H9 (cell line): ENCODE measurements at regions not wholly inside any gene's neighbourhood (a gene's known extent, or its start where the extent isn't known, plus 50 kb on each side); places are given as distances from the start of the nearest gene placed in this dataset.

Experiments used
- DNase-seq: peaks from one replicate; pipeline ENCODE4 v3.0.0-alpha.2; 2017
- H2AFZ ChIP-seq: one replicate; pipeline ENCODE4 v1.6.1; 2013; ENCODE audit warnings: mild to moderate bottlenecking, low read length, control low read depth, moderate library complexity
- H2AK5ac ChIP-seq: 2 replicates; pipeline ENCODE4 v1.6.1; 2013; ENCODE audit warnings: low read length, control low read depth, mixed read lengths; ENCODE audit not compliant: insufficient read length
- H2BK120ac ChIP-seq: one replicate; pipeline ENCODE4 v1.6.1; 2013; ENCODE audit warnings: low read depth, mild to moderate bottlenecking, low read length, control low read depth, inconsistent platforms; ENCODE audit not compliant: poor library complexity, severe bottlenecking
- H2BK12ac ChIP-seq: 2 replicates; pipeline ENCODE4 v1.6.1; 2013; ENCODE audit warnings: low read length, control low read depth, mixed read lengths, low read depth; ENCODE audit not compliant: insufficient read length
- H2BK15ac ChIP-seq: 2 replicates; pipeline ENCODE4 v1.6.1; 2013; ENCODE audit warnings: low read depth, low read length, control low read depth
- H2BK20ac ChIP-seq: one replicate; pipeline ENCODE4 v1.6.1; 2013; ENCODE audit warnings: low read depth, mild to moderate bottlenecking, low read length, control low read depth, inconsistent platforms; ENCODE audit not compliant: poor library complexity, severe bottlenecking
- H2BK5ac ChIP-seq: 2 replicates; pipeline ENCODE4 v1.6.1; 2013; ENCODE audit warnings: low read length, control low read depth, mixed read lengths; ENCODE audit not compliant: insufficient read length
- H3K14ac ChIP-seq: 2 replicates; pipeline ENCODE4 v1.6.1; 2013; ENCODE audit warnings: low read length, control low read depth; ENCODE audit not compliant: insufficient read depth
- H3K18ac ChIP-seq: 2 replicates; pipeline ENCODE4 v1.6.1; 2013; ENCODE audit warnings: low read depth, mild to moderate bottlenecking, mixed read lengths, low read length, control low read depth; ENCODE audit not compliant: insufficient read length
- H3K23ac ChIP-seq: 2 replicates; pipeline ENCODE4 v1.6.1; 2013; ENCODE audit warnings: low read length, control low read depth, mixed read lengths, low read depth; ENCODE audit not compliant: insufficient read length
- H3K23me2 ChIP-seq: 2 replicates; pipeline ENCODE4 v1.6.1; 2013; ENCODE audit warnings: low read depth, mild to moderate bottlenecking, mixed read lengths, low read length, control low read depth; ENCODE audit not compliant: insufficient read length, poor library complexity, severe bottlenecking
- H3K27ac ChIP-seq: 2 replicates; pipeline ENCODE4 v1.5.1; 2013; ENCODE audit warnings: low read length, control low read depth, mixed read lengths, low read depth; ENCODE audit not compliant: insufficient read length
- H3K27me3 ChIP-seq: 2 replicates; pipeline ENCODE4 v1.6.1; 2013; ENCODE audit warnings: low read length, control low read depth, inconsistent platforms; ENCODE audit not compliant: insufficient read depth
- H3K4ac ChIP-seq: 2 replicates; pipeline ENCODE4 v1.6.1; 2013; ENCODE audit warnings: low read depth, mild to moderate bottlenecking, control low read depth, inconsistent platforms, low read length, moderate library complexity
- H3K4me1 ChIP-seq: 2 replicates; pipeline ENCODE4 v1.6.1; 2013; ENCODE audit warnings: low read length, control low read depth, inconsistent platforms; ENCODE audit not compliant: insufficient read depth
- H3K4me2 ChIP-seq: 2 replicates; pipeline ENCODE4 v1.6.1; 2013; ENCODE audit warnings: low read length, control low read depth, mixed read lengths; ENCODE audit not compliant: insufficient read length, insufficient read depth
- H3K56ac ChIP-seq: 2 replicates; pipeline ENCODE4 v1.6.1; 2013; ENCODE audit warnings: low read depth, mild to moderate bottlenecking, mixed read lengths, low read length, control low read depth; ENCODE audit not compliant: insufficient read length
- H3K79me1 ChIP-seq: 2 replicates; pipeline ENCODE4 v1.6.1; 2013; ENCODE audit warnings: low read depth, mild to moderate bottlenecking, moderate library complexity, low read length, control low read depth, inconsistent platforms; ENCODE audit not compliant: insufficient read depth, poor library complexity, severe bottlenecking
- H3K79me2 ChIP-seq: 2 replicates; pipeline ENCODE4 v1.6.1; 2013; ENCODE audit warnings: low read length, control low read depth, inconsistent platforms; ENCODE audit not compliant: insufficient read depth
- H3K9ac ChIP-seq: 2 replicates; pipeline ENCODE4 v1.6.1; 2013; ENCODE audit warnings: low read length, control low read depth, mixed read lengths; ENCODE audit not compliant: insufficient read length; ENCODE audit errors: extremely low read depth
- H3K9me3 ChIP-seq: one replicate; pipeline ENCODE4 v1.6.1; 2013; ENCODE audit warnings: low read depth, low read length, inconsistent platforms; ENCODE audit not compliant: control insufficient read depth
- H3T11ph ChIP-seq: one replicate; pipeline ENCODE4 v1.6.1; 2013; ENCODE audit warnings: mild to moderate bottlenecking, low read length, control low read depth, inconsistent platforms
- H4K20me1 ChIP-seq: one replicate; pipeline ENCODE4 v1.6.1; 2013; ENCODE audit not compliant: control insufficient read depth, insufficient read length, insufficient read depth
- H4K5ac ChIP-seq: 2 replicates; pipeline ENCODE4 v1.6.1; 2013; ENCODE audit warnings: low read depth, mild to moderate bottlenecking, mixed read lengths, low read length, control low read depth; ENCODE audit not compliant: insufficient read length
- H4K8ac ChIP-seq: replicated peaks from 2 replicates; pipeline ENCODE4 v1.6.1; 2013; ENCODE audit warnings: low read length, control low read depth, mixed read lengths, low read depth; ENCODE audit not compliant: insufficient read length
- H4K91ac ChIP-seq: 2 replicates; pipeline ENCODE4 v1.6.1; 2013; ENCODE audit warnings: low read depth, mild to moderate bottlenecking, moderate library complexity, mixed read lengths, low read length, control low read depth; ENCODE audit not compliant: insufficient read length
- H3K27ac Mint-ChIP-seq, 3 experiments: 2 replicates in 2 of 3; 3 replicates in 1 of 3; pipeline ENCODE4 v1.8.0; 2020 to 2021; ENCODE audit warnings: mixed read lengths in 3 of 3, mild to moderate bottlenecking in 1 of 3, moderate library complexity in 1 of 3
- H3K27me3 Mint-ChIP-seq: 2 replicates; pipeline ENCODE4 v1.8.0; 2021; ENCODE audit warnings: low read depth, mild to moderate bottlenecking, moderate library complexity, mixed read lengths
- H3K36me3 Mint-ChIP-seq, 3 experiments: 2 replicates in 2 of 3; 3 replicates in 1 of 3; pipeline ENCODE4 v1.8.0; 2020 to 2021; ENCODE audit warnings: low read depth in 3 of 3, mixed read lengths in 3 of 3; ENCODE audit not compliant: insufficient read depth in 1 of 3
- H3K4me1 Mint-ChIP-seq, 2 experiments: 2 replicates each; pipeline ENCODE4 v1.8.0; 2020; ENCODE audit warnings: mixed read lengths in 2 of 2
- H3K4me3 Mint-ChIP-seq, 2 experiments: 2 replicates in 1 of 2; 3 replicates in 1 of 2; pipeline ENCODE4 v1.8.0; 2020 to 2021; ENCODE audit warnings: mild to moderate bottlenecking in 2 of 2, mixed read lengths in 2 of 2, moderate library complexity in 1 of 2
- H3K9me3 Mint-ChIP-seq, 2 experiments: 2 replicates in 1 of 2; 3 replicates in 1 of 2; pipeline ENCODE4 v1.8.0; 2020; ENCODE audit warnings: mild to moderate bottlenecking in 2 of 2, mixed read lengths in 2 of 2, moderate library complexity in 1 of 2
- CTCF ChIP-seq: fragments of 200-600 bp; sonication (generic); conservative IDR thresholded peaks from 3 replicates; pipeline ENCODE4 v1.8.0; 2021; ENCODE audit warnings: antibody characterized with exemption, mild to moderate bottlenecking
- WGBS: extraction: QIAGEN DNeasy Blood & Tissue Kit; methylation state at CpG from one replicate; pipeline ENCODE4 v1.1.7; 2013; ENCODE audit warnings: missing lambda C conversion rate, low lambda C conversion rate, mixed read lengths; ENCODE audit not compliant: insufficient read length; ENCODE audit errors: extremely low coverage; 5-methylcytosine and 5-hydroxymethylcytosine counted together

GRCh38 chr4:124964251-124964650, 251.7 kb upstream of the ANKRD50 start:
- no peak overlapping the region for H2BK15ac ChIP-seq
- H3K79me1 ChIP-seq, result no peaks in the 10 kb centered on the region
- no peaks in the 10 kb centered on the region for H4K20me1 ChIP-seq
- H3K9me3 ChIP-seq, result peaks cover 14% of the 10 kb centered on the region
- Mint-ChIP-seq H3K9me3 (peaks cover 22 to 25% of the 10 kb centered on the region in 2 experiments), H3K4me1 (no peaks in the 10 kb centered on the region), H3K27ac (no peak overlapping the region), H3K4me3 (no peak overlapping the region), H3K27me3 (no peaks in the 10 kb centered on the region; the same call in none of the 2 replicates), H3K36me3 (peaks cover 16 to 29% (median 21%) of the 10 kb centered on the region in 3 experiments)
- no peak overlapping the region for H2BK12ac ChIP-seq
- H3K4me1 ChIP-seq, result no peaks in the 10 kb centered on the region
- no peak for TF ChIP-seq CTCF
- H3K23me2 ChIP-seq, result no peaks in the 10 kb centered on the region
- H2BK5ac ChIP-seq, result no peak overlapping the region
- no peak overlapping the region for H2AK5ac ChIP-seq
- no peak for DNase-seq
- H4K5ac ChIP-seq, result no peak overlapping the region
- H3K18ac ChIP-seq, result no peak overlapping the region
- no peak overlapping the region for H3K4ac ChIP-seq
- H3K14ac ChIP-seq, result no peak overlapping the region
- no peak overlapping the region for H3K23ac ChIP-seq
- H2BK20ac ChIP-seq, result no peak overlapping the region
- H2AFZ ChIP-seq, result no peak overlapping the region
- H3K56ac ChIP-seq, result no peak overlapping the region
- H2BK120ac ChIP-seq, result no peak overlapping the region
- H3K27ac ChIP-seq, result no peak overlapping the region
- H3T11ph ChIP-seq, result no peak overlapping the region
- H3K9ac ChIP-seq, result no peak overlapping the region
- no CpG with 5 or more reads among the region's 2 CpGs for WGBS
- no peaks in the 10 kb centered on the region for H3K79me2 ChIP-seq
- H3K27me3 ChIP-seq, result no peaks in the 10 kb centered on the region
- no peak overlapping the region for H4K8ac ChIP-seq
- H3K4me2 ChIP-seq, result no peak overlapping the region
- no peak overlapping the region for H4K91ac ChIP-seq
